ENCODE measurements at regions not wholly inside any gene's neighbourhood (a gene's known extent, or its start where the extent isn't known, plus 50 kb on each side); places are given as distances from the start of the nearest gene placed in this dataset.

- TF ChIP-seq GATA3 (IDR thresholded peaks at IDR 0.05; ENCODE audit: low read depth, low read length) (no peak), GATA2 (IDR thresholded peaks at IDR 0.05; ENCODE audit: low read depth, low read length) (no peak)
These were observed 136.2 kb upstream of the RTL1 start for GRCh38 chr14:101039755-101040138.
